ENCODE measurements at regions not wholly inside any gene's neighbourhood (a gene's known extent, or its start where the extent isn't known, plus 50 kb on each side); places are given as distances from the start of the nearest gene placed in this dataset.

GRCh38 chr22:17302616-17303015, 66.6 kb upstream of the CECR2 start:
- TF ChIP-seq CTCF (conservative IDR thresholded peaks at IDR 0.05; ENCODE audit: low read depth, low read length) (no peak), EZH2 (IDR thresholded peaks at IDR 0.05; ENCODE audit: borderline replicate concordance, low read depth, low read length, poor library complexity, severe bottlenecking) (no peak)
